ENCODE measurements at regions not wholly inside any gene's neighbourhood (a gene's known extent, or its start where the extent isn't known, plus 50 kb on each side); places are given as distances from the start of the nearest gene placed in this dataset.
"Not testable (repeated sequence)": the region's sequence is repeated elsewhere in the genome, so short reads cannot be mapped to it uniquely, and the experiment has no call there.

- no peak for DNase-seq (ENCODE audit: low read depth in 4 of 4, low spot score in 3 of 4)
These were observed 50.2 kb upstream of the FGF3 start for GRCh38 chr11:69869311-69869939.

GRCh38 chr11:69870766-69871165 lies 51.5 kb upstream of the FGF3 start:
- no peak for DNase-seq (ENCODE audit: low read depth in 4 of 4, low spot score in 3 of 4)

GRCh38 chr11:69873166-69874077 lies 54.2 kb upstream of the FGF3 start:
- DNase-seq (ENCODE audit: low read depth in 4 of 4, low spot score in 3 of 4) = no peak

GRCh38 chr11:69874178-69874983 lies 55.2 kb upstream of the FGF3 start:
- no peak for DNase-seq (ENCODE audit: low read depth in 4 of 4, low spot score in 3 of 4)

GRCh38 chr11:69874984-69875624 lies 55.9 kb upstream of the FGF3 start:
- DNase-seq (ENCODE audit: low read depth in 4 of 4, low spot score in 3 of 4) = no peak

- DNase-seq (ENCODE audit: low read depth in 4 of 4, low spot score in 3 of 4) = no peak
These were observed 56.8 kb upstream of the FGF3 start for GRCh38 chr11:69876013-69876412.

- no peak for DNase-seq (ENCODE audit: low read depth in 4 of 4, low spot score in 3 of 4)
These were observed 58.0 kb upstream of the FGF3 start for GRCh38 chr11:69877235-69877634.

GRCh38 chr11:69877704-69878103 lies 58.5 kb upstream of the FGF3 start:
- DNase-seq (ENCODE audit: low read depth in 4 of 4, low spot score in 3 of 4) = not testable (repeated sequence)

- no peak for DNase-seq (ENCODE audit: low read depth in 4 of 4, low spot score in 3 of 4)
These were observed 59.1 kb upstream of the FGF3 start for GRCh38 chr11:69878144-69878883.

- DNase-seq (ENCODE audit: low read depth in 4 of 4, low spot score in 3 of 4) = no peak
These were observed 59.9 kb upstream of the FGF3 start for GRCh38 chr11:69878927-69879728.

- no peak for DNase-seq (ENCODE audit: low read depth in 4 of 4, low spot score in 3 of 4)
These were observed 60.5 kb upstream of the FGF3 start for GRCh38 chr11:69879729-69880005.

- no peak for DNase-seq (ENCODE audit: low read depth in 4 of 4, low spot score in 3 of 4)
These were observed 61.0 kb upstream of the FGF3 start for GRCh38 chr11:69880041-69880825.

GRCh38 chr11:69880826-69881445 lies 61.7 kb upstream of the FGF3 start:
- DNase-seq (ENCODE audit: low read depth in 4 of 4, low spot score in 3 of 4) = no peak

- no peak for DNase-seq (ENCODE audit: low read depth in 4 of 4, low spot score in 3 of 4)
These were observed 62.5 kb upstream of the FGF3 start for GRCh38 chr11:69881467-69882269.

GRCh38 chr11:69882270-69882608 lies 63.0 kb upstream of the FGF3 start:
- no peak for DNase-seq (ENCODE audit: low read depth in 4 of 4, low spot score in 3 of 4)

GRCh38 chr11:69883292-69884255 lies 64.4 kb upstream of the FGF3 start:
- DNase-seq (ENCODE audit: low read depth in 4 of 4, low spot score in 3 of 4) = no peak
